22Rv1 (cell line): ENCODE measurements at regions not wholly inside any gene's neighbourhood (a gene's known extent, or its start where the extent isn't known, plus 50 kb on each side); places are given as distances from the start of the nearest gene placed in this dataset.

Experiments used
- H3K27ac ChIP-seq: fragments of 450-650 bp; 2 replicates; pipeline ENCODE4 v1.5.1; 2017
- ZFX ChIP-seq: fragments of 450-650 bp; IDR thresholded peaks from 2 replicates; pipeline ENCODE4 v1.6.1; 2017; ENCODE audit warnings: antibody characterized with exemption, borderline replicate concordance
- TF ChIP-seq, protein P1 (sequence below): fragments of 450-650 bp; IDR thresholded peaks from 2 replicates; pipeline ENCODE4 v1.5.1; 2017; ENCODE audit warnings: mild to moderate bottlenecking

DNA sequence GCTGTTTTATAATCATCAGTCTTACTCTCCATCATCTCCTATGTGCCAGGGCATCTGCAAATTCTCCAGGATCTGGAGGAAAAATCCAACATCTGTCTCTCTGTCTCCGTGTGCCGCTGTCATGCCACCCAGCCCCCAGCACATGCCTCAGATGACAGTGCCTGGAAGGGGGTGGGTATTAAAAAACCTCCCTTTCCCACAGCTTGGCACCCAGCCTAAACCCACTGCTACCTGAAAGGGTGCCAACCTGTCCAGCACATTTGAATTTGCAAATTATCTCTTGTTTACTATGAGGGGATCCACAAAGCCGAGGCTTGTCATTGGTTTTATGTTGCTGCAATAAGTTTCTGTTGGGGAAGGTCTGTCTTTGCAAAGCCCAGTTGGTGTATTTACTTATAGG is 73.1 kb downstream of the EMX2 start:
- no peak overlapping the region for H3K27ac ChIP-seq
- TF ChIP-seq ZFX: no peak

- TF ChIP-seq ZFX: no peak
- TF ChIP-seq, protein P1, sequence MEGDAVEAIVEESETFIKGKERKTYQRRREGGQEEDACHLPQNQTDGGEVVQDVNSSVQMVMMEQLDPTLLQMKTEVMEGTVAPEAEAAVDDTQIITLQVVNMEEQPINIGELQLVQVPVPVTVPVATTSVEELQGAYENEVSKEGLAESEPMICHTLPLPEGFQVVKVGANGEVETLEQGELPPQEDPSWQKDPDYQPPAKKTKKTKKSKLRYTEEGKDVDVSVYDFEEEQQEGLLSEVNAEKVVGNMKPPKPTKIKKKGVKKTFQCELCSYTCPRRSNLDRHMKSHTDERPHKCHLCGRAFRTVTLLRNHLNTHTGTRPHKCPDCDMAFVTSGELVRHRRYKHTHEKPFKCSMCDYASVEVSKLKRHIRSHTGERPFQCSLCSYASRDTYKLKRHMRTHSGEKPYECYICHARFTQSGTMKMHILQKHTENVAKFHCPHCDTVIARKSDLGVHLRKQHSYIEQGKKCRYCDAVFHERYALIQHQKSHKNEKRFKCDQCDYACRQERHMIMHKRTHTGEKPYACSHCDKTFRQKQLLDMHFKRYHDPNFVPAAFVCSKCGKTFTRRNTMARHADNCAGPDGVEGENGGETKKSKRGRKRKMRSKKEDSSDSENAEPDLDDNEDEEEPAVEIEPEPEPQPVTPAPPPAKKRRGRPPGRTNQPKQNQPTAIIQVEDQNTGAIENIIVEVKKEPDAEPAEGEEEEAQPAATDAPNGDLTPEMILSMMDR: no peak
- no peak overlapping the region for H3K27ac ChIP-seq
Observed at GRCh38 chr10:117616179-117616578, 73.6 kb downstream of the EMX2 start.

DNA sequence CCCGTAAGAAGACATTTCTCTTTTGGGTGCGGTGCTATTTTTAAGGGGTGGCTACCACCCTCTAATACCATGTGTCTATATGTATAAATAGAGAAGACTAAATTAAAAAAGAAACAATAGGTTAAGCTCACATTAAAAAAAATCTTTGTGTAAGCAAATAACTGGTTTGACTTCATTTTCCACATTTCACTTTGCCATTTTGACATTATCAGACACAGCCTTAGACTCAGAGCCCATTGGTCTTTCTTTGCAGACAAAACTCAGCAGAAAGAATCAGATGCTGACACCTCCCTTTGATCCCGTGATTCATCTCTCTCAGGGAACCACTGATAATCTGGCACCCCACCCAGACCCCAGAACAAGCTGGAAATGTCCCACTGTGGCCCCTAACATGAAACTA is 74.5 kb downstream of the EMX2 start:
- H3K27ac ChIP-seq: no peak overlapping the region
- TF ChIP-seq, protein P1: no peak
- no peak for TF ChIP-seq ZFX

DNA sequence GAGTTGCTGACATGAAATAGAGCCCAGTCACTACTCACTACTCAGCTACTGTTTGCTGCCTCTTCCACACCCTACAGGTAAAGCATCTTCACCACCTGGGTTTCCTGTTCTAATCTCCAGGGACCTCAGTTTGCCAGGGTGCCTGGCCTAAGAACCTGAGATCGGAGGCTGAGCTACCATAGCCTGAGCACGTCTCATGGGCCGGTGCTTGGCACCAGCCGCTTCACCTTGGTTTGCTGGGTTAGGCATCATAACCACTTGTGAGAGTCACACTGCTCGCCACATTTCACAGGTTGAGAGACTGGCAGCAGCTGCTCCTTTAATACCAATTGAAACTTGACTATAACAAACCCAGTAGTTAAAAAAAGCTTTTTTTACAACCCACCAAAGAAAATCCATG is 75.1 kb downstream of the EMX2 start:
- TF ChIP-seq, protein P1: no peak
- no peak for TF ChIP-seq ZFX

DNA sequence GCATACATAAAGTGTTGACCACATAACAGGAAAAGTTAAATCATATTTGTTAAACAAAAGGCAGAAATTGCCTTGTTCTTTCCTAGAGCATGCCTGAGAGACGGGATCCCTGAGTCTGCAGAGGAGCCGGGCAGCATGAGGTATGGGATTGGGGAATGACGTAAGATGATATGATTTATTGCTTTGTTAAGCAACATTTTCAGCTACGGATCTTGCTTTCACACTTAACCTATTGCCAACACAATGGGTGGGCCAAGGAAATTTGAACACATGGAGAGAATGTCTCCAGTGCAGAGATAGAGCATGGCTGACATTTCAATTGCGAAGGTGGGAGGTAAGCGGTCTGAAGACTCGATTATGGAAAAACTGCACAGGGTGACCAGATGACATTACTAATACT is 76.7 kb downstream of the EMX2 start:
- TF ChIP-seq ZFX: no peak
- TF ChIP-seq, protein P1: no peak

More for the DNA sequence above, 75.1 kb downstream of the EMX2 start:
- no peak overlapping the region for H3K27ac ChIP-seq

DNA sequence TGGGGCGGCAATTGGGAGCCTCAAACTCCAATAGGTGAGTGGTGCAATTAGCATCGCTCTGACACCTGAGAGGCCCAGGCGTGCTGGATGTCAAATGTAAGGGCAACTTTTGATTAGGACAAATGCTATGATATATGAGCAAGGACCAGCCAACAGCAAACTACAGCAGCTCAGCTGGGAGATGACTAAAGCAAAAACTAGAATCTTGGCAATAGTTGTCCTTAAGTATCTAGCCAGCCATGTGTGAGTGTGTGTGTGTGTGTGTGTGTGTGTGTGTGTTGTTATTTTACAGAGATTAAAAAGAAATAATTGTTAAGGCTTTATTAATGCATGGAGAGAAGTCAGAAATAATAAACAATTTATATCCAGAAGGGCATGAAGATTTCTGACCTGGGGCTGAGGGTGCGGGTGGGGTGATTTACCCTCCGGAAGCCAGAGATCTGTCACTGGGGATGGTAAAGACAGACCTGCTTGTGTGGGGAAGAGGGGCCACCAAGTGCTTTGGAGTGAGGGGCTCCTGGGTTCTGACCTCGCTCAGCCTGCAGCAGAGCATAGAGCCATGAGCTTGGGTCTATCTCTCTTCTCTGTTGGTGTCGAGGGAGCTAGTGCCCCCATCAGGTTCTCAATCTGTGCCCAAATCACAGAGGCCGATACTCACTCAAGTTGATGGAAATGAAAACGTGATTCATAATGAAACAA is 77.3 kb downstream of the EMX2 start:
- TF ChIP-seq, protein P1: no peak
- no peak for TF ChIP-seq ZFX
- H3K27ac ChIP-seq: no peak overlapping the region

More for the DNA sequence above, 76.7 kb downstream of the EMX2 start:
- no peak overlapping the region for H3K27ac ChIP-seq

DNA sequence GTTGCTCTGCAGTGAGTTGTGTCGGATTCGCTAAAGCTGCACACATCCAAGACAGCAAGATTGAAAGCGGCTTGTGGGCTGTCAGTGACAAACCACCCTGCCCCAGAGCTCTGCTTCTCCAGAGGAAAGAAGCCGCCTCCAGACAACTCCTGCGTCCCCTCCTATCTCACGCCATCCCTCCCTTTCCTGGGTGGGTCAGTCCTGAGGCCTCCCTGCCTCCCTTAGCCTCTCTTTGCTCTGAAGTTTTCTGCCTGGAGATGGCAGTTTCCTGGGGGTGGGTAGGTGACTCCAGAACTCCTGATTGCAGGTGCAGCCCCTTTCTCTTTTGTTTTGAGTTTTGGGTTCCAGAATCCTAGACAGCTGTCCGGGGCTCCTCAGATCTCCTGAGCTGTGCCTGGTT is 78.7 kb downstream of the EMX2 start:
- H3K27ac ChIP-seq: no peak overlapping the region
- no peak for TF ChIP-seq ZFX
- TF ChIP-seq, protein P1: no peak

GRCh38 chr10:117621795-117622420 is 79.4 kb downstream of the EMX2 start:
- no peak overlapping the region for H3K27ac ChIP-seq
- no peak for TF ChIP-seq ZFX
- TF ChIP-seq, protein P1: no peak
